Stimulated activated CD8-positive, alpha-beta memory T cell treated with anti-CD3 and anti-CD28 coated beads, Interleukin-7, amount 100 ng/mL, for 1 hour (primary cell): ENCODE measurements at regions not wholly inside any gene's neighbourhood (a gene's known extent, or its start where the extent isn't known, plus 50 kb on each side); places are given as distances from the start of the nearest gene placed in this dataset.

Experiments used
- DNase-seq, 2 donors: peaks; one replicate each; pipeline ENCODE4 v3.0.0-alpha.2; 2020; ENCODE audit warnings: low read depth in 2 of 2

DNA sequence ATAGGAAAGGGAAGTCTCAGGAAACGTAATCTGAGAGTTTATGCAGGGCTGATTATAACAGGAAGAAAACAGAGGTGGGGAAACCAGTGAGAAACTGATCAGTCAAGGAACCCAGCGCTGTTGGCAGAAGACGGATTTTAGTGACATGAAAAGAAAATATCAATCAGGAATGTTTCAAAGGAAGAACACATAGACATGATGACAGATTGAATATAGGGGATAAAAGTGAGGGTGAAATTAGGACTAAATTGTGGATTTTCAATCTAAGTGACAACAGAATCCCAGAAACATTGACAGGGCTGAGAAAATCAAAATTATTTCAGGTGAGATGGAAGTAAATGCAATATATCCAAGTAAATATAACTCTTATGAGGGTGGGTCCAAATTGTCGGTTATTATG, 199.8 kb upstream of the CCDC150 start:
- no peak for DNase-seq

DNA sequence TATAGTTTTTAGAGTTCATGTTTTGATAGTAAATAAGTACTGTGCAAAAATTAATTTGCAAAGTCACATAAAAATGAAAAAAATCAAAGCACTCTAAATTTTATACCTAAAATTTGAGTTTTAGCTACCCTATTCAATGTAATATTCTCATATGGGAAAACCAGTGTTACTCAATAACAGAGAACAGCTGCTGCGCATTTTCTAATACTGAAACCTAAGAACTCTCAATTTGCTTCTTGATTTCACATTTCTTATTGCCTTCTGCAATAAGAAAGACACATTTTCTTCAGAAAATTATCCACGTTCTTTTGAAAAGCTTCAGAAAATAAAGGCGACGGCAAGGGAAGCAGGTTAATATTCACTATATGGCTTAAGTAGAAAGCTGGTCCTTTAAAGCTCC, 199.1 kb upstream of the CCDC150 start:
- no peak for DNase-seq

DNA sequence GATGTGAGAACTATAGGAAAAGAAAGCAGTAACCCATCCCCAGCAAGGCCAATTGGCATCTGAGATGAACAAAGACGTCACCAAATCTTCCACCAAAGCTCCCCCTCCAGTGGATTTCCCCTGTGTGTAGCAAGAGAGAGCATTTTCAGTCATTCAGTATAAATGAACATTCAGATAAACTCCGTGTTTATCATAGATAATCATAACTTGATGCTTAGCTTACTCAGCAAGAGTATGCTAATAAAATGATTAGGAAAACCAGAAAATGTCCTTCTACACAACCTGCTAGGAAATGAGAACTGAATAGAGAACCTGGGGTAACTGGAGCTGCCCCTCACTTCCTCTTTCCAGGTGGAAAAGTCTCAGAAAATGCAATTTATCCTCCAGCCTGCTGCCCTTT, 198.0 kb upstream of the CCDC150 start:
- DNase-seq: no peak

DNA sequence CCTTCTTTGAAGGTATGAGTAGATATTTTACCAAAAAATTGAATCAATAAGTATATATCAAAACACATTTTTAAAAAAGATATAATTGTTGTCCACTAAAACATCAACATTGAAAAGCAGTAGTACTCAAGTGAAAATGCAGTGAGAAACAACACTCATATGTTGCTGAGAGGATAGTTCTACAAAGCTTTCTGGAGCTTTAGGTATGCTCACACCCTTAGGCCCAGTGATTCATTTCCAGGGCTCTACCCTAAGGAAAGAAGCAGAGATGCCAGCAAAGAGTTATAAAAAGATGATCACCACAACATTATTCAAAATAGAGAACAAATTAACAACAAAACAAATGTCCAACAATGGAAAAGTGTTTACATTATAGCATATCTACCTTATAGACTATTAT, 197.3 kb upstream of the CCDC150 start:
- DNase-seq: no peak

DNA sequence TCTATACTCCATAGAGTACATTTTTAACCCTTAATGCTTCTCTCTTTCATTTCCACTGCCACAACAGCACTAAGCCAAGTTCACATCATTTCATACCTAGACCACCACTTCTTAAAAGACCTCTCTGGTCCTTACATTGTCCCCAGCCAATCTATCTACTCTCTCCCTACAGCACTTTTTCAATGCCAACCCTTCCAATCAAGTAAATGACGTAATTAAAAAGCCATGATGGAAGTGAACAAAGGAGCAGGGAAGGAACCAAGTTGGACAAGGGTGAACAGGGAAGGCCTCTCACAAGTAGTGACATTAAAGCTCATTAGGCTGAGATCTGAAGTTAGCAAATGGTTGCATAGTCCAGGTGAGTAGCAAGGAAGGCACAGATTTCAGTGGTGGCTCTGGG, 195.1 kb upstream of the CCDC150 start:
- no peak for DNase-seq

DNA sequence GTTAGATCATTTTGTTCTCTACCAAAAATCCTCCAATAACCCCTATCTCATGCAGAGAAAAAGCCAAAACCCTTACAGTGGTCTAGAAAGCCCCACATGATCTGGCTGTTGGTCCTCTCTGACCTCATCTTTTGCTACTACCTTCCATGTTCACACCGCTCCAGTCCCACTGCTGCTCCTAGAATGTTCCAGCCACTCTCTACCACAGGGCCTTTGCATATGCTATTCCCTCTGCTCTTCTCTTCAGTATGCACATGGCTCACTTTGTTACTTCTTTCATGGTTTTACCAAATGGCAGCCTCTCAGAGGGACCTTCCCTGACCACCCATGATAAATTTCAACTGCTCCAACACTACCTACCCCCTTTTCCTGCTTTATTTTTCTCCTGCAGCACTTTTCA, 193.5 kb upstream of the CCDC150 start:
- DNase-seq: no peak

DNA sequence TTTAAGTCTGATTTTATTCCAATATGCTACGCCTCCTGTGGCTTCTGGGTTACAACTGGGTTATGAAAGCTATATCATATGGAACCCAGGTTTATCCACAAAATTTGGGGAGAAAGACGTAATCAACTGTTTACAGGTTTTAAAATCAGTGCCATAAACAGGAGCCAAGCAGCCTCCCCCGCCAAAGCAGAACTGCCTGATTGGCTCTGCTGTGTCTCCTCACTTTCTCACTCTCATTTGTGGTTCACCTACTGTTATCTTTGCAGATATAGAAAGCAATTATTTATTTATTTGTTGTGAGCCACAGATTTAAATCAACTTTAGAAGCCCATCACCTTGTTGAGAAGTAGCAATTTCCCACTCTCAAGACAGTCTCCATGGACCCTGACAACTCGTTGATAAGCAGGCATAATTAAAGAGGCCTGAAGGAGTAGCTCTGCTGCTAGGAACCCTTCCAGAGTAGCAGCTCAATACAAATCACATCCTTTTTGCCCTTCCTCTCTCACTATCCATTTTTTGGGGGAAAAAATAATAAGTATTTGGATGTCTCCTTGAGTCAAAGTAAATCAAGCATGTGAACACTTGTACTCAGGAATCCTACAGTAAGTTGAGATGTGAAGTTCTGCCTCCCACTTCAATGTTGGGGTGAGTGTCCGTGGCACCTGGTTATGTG, 191.0 kb upstream of the CCDC150 start:
- no peak for DNase-seq

DNA sequence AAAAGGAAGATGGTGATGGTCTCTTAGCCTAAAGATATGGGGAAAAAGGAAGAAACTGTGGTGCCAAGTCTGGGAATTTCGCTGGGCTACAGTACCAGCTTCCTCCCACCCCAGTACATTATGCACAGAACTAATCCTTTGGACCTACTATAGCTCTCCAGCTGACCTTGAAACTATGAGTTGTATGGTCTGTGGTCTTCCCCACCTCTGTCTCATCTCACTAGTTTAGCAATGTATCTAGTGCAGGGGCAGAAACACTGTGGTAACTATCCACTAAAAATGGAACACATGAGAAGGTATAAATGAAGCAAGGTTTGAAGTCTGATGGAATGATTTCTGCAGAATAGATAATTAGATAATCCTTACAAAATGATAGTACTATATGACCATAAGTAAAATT, 190.4 kb upstream of the CCDC150 start:
- DNase-seq: no peak

DNA sequence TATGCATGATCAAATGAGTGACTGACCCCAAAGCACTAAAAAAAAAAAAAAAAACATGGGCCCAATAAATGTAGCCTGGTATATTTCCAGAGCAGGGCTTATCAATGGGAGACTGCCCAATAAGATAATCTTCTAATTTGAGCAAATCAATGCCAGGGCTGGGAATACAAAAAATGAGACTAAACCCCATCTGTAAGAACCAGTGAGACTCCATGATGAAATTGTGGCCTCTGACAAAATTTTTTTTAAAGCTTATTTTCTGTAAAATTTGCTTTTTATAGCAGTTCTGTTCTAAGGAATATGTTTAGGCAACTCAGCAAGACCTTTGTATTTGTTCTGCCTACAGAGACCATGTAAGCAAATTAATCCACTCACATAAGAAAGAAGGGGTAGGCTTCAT, 186.8 kb upstream of the CCDC150 start:
- DNase-seq: no peak

DNA sequence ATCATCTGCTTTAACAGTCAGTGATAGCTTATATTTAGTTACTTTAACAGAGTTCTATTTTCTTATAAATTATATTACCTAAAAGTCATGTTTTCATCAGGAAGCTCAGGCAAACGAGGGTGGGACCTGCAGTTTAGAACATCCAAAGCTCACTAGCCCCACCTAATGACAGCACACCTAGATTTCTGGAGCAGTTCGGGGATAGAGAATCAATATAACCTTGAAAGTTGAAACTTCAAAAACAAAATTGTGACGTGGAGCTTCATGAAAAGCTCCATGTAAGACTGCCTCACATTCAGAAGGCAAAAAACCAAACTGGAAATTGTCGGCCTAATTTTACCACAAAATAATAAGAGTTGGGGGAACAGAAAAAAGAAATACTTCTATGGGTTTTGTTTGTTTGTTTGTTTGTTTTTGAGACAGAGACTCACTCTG, 185.9 kb upstream of the CCDC150 start:
- no peak for DNase-seq

DNA sequence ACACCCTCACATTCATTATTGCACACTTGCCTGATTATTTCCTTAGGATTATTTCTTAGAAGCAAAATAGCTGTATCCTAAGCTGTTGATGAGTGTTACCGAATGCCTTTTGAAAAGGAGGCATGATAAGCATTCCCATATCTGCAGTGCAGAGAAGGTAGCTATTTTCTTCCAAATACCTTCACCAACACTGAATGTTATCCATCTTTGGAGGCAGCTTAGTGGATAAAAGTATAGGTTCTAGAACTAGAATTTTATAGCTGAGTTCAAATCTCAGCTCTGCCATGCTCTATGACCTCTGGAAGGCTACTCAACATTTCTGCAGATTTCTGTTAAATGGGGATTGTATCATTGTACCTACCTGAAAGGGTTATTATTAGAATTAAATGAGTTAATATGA, 185.0 kb upstream of the CCDC150 start:
- DNase-seq: no peak

DNA sequence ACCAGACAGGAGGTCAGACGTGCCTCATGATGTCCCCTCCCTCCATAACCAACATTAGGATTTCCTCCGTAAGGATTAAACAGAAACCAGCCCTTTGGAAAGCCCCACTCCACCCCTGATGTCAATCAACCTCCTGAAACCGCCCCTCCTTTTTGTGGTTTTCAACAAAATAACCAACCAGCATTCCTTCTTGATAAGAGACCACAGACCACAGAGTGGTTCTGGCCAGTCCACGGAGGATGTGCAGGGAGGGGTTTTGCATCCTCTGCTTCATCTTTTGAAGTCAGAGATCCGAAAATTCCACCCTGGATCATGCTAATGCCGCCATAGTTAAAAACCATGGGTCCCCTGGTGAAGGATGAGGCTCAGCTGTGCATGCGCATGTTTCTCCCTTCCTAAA, 180.0 kb upstream of the CCDC150 start:
- no peak for DNase-seq

DNA sequence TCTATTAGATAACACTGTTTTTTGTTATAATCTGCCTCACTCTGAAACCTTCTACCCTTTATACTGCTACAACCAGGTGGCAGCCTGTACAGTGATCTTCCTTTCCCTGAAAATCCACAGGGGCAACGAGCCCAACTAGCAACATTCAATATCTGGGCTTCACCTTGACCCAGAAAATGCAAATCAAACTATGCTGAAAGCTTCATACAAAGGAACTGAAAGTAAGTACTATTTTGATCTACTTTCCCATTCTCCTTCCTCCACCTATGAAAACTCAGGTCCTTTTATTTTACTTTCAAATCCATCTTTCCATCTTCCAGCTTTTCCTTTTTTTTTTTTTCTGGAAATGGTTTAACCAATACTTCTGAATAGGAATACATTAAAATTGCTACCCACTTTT, 175.8 kb upstream of the CCDC150 start:
- DNase-seq: no peak

DNA sequence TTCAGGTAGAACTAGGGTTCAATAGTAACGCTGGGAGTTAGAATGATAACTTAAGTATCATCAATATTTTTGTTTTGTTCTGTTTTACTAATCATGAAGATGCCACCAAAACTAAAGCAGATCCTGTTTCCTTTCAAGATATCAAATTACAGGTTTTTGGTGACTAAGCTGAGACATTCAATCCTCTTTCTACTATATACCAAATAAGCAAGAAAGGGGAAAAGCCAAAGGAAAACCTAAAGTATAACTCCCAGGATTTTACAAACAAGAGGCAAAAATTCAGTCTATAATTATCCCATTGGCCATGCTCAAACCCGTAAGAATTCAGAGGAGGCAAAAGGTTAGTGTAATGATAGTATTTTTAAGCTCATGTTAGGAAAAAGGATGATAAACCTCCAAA, 175.2 kb upstream of the CCDC150 start:
- no peak for DNase-seq

DNA sequence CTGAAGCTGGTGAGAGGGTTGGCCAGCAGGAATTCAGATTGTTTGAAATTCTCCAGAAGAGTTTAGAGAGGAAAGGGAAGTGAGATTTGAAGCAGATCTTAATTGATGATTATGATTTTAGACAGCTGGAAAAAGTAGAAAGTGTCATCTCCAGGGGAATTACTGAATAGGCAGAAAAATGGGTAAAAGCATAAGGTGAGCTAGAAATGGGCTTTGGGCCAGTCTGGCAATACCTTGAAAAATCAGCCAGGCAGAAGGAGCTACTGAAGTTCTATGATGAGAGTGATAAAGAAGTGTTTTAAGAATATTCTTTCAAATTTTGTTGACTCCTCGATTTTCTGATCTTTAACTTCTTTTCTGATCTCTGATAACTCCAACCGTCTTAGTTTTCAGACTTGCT, 172.9 kb upstream of the CCDC150 start:
- DNase-seq: no peak

DNA sequence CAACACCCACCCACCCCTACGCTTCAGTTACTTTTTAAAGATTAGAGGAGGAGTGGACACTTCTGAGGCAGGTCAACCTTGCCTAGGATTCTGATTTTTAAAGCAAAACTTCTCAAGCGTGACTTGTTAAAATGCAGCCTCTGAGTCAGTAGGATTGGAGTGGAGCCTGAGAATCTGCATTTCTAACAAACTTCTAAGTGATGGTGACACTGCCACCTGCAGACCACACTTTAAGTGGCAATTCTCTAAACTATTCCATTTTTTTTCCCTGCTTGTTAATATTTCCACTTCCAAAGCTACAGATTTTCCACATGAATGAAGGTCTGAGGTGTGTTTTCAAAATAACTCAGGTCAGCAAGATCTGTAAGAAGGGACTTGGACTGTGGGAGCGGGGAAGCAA, 171.1 kb upstream of the CCDC150 start:
- DNase-seq: no peak

DNA sequence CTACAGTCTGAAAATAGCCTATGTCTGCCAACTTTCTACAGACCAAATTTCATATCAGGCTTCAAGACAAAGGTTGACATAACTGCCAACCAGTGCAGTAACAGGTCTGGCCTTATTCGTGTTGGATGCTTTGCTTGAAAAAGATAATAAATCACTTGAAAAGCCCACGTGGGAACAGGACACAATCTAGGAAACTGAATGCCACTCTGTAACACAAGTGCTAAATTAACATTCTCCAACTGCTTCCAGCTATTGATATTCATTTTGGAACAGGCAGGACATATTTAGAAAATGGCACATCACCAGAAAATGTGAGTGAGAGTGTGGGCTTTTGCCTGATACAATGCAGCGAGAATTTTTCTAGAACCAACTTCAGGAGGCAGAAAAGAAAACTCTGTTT, 165.9 kb upstream of the CCDC150 start:
- DNase-seq: no peak

DNA sequence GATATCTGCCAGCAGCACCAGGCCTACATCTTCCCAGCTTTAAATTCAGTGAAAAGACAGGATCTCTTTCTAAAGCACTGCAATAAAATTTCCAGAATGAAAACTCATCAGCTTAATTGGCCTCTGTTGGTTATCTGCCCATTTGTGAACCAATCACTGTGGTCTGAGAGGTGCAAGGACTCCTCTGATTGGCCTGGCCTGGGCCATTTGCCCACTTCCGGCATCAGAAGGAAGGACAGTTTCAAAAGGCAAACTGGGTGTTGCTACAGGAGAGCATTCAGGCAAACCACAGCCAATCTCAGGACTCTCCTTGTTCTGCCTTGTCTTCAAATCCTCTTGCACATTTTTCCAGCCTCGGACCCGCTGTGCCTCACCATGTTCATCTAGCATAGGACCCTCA, 163.9 kb upstream of the CCDC150 start:
- no peak for DNase-seq

DNA sequence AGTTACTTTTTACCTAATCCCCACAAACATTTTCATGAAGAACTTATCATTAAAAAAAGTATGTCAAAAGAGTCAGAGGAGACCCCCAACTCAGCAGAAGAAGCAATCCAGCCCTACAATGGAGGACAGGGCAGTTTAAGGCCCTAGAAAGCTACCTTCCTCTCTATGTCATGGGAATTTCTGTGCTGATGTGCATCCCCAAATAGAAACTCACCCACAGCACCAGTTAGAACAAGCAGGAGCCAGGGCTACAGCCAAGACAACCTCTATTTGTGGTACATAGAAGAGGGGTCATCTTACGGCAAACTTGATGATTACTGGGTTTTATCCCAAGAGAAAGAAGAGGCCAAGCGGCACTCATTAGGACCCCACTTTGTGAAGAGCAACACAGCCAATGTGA, 160.9 kb upstream of the CCDC150 start:
- DNase-seq: no peak

DNA sequence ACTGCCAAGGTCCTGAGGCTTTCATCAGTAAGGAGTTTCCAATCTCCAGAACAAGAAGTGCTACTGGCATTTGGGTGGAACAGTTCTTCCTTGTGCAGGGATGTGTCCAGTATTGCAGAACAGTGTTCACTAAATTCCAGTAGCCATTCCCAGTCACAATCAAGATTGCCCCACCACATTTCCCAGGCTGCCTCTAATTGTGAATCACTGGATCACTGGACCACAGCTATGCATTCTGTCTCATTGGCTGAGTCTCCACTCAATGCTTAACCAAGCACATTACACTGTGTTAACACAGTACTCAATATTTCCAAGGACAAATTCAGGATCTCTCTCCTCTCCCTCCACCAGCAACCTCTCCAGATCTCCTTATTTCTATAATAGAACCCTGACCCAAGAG, 160.2 kb upstream of the CCDC150 start:
- no peak for DNase-seq

DNA sequence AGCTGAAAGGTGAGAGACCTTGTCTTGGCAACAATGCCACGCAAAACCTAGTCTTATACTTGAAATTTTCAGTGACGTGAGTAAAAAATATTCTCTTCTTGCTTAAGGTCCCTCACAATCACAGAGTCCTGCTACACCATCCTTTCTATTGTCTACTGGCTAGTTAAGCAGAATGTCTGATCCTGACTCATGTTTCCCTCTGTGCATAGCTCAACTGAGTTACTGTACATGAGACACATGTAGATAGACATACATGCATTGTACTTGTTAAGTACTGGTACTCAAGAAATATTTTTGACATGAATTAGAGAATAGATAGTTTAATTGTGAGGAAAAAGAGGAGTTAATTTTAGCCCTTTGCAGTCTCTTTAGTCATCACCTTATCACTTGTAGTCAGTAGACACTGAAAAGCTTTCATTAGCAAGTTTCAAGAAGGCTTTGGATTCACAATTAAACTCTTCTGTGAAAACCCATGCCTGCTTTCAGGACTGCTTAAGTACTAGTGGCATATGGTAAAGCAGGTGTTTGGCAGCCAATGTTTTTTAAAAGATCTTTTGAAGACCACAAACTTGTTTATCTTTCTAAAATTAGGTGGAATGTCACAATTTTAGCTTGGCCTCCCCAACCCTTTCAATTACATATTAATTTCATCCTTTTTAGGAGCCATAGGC, 158.7 kb upstream of the CCDC150 start:
- no peak for DNase-seq

DNA sequence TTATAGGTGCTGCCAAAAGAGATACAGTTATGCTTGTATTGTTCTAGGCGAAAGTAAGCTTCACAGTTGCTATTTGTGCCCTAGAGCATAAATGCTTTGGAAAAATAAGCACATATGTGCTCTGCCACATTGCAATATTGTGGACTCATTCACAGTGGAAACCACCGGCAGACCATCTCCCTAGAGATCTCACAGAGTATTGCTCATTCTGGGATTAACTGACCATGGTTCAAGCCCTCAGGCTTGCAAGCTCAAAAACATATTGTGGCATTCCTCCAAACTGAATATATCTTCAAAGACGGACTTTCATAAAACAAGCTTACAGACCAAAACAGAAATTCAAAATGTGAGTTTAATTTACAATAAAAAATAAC, 158.2 kb upstream of the CCDC150 start:
- DNase-seq: no peak

DNA sequence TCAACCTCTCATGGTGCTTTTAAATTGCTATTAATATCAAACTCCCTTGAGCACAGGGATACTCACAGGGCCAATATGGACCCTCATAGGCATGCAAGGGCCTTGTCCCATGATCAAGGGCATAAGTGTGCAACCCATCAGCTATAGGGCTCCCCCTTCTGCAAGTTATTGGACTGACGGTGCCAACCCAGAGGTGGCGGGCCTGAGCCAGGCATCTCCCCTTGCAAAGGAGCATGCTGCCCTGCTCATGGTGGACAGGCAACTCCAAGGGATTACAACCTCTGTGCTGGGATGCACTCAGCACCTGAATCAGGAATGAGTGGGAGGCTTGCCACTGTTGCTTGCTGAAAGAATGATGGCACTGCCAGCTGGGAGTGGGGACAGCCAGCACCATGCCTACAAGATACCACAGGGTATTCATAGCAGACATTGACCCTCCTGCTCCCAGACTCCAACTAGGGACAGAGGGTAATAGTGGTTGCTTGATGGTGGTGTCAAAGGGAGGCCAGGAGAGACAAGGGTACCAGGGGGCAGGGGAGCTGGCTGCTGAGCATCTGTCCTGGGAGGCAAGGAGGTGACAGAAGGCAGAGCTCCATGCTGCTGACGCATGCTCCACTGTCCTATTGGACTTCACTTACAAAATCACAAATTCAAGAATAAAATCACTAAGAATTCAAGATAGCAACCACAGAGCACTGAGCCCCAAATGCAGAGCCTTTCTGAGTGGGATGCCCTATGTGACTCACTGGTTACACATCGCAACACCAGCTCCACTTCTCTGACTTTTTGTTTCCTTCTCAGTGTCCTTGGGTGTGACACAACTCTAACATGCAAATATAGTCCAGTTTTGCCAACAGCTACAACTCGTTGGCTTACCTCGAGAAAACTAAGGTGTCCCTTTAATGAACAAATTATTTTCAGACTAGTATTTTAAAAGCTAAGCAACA, 157.1 kb upstream of the CCDC150 start:
- no peak for DNase-seq
